HG03045 (cell line): ENCODE measurements at regions not wholly inside any gene's neighbourhood (a gene's known extent, or its start where the extent isn't known, plus 50 kb on each side); places are given as distances from the start of the nearest gene placed in this dataset.

Experiments
- ATAC-seq: cut with Tn5 transposase; IDR thresholded peaks from one replicate; pipeline ENCODE4 v1.9.1; 2021; ENCODE audit warnings: mild to moderate bottlenecking, moderate library complexity; ENCODE audit not compliant: unreplicated experiment

- no peak for ATAC-seq
Measured at GRCh38 chr9:108182270-108182669, 673.5 kb downstream of the ACTL7B start.

GRCh38 chr9:108181441-108181840, 674.3 kb downstream of the ACTL7B start:
- ATAC-seq = no peak

GRCh38 chr9:108180541-108180940, 675.2 kb downstream of the ACTL7B start:
- ATAC-seq = no peak

DNA sequence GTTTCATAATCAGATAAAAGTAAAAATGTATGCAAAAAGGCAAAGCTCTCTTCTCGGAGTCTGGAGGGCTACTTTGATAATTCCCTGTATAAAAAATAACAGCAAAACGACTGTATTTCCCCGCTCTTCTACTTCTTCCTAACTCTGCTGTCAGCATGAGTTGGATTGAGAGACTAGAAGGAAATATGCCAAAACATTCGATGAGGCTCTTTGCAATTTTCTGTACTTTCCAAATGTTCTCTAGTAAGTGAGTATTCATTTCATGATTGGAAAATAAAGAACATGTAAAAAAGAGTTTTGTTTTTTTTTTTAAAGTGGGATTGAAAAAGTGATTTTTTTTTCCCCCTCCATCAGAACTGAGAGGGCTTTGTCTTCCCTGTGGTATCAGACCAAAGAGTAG, 677.5 kb downstream of the ACTL7B start:
- no peak for ATAC-seq

GRCh38 chr9:108168236-108168850, 678.8 kb upstream of the KLF4 start:
- no peak for ATAC-seq

GRCh38 chr9:108167136-108167900, 677.7 kb upstream of the KLF4 start:
- ATAC-seq = no peak

DNA sequence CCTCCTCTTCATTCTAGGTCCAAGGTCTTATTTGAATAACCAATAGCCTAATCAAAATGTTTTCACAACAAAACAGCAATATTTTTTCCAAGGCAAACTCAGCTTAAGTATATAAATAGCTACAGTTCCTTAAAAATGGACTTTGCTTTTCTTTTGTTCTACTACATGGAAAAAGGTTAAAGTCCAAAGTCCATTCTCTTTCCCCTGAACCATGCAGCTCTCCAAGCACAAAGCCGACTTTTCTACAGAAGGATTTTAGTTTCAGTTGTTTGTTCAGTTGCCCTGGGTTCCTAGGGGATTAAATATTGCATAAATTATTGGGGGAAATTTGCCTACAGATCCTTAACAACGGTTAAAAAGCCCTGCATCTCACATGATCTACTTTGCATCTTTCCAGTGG, 677.0 kb upstream of the KLF4 start:
- ATAC-seq = no peak

GRCh38 chr9:108163321-108164005, 673.9 kb upstream of the KLF4 start:
- ATAC-seq = no peak

DNA sequence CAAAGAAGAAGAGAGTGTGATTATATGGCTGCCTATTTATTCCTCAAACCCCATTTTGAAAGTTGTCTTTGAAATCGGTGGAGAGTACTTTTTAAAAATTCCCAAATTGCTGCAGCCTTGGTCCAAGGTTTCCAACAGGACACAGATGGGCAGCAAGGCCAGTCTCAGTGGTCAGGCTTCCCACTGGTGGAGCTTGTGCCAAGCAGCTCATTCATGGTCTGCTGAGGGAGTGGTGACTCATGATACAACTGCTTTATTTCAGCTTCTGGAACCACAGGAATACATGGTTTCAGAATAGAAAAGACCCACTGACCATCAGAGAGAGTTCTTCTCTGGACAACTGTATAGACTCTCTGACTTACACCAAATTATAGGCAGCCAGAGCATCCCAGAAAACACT, 673.1 kb upstream of the KLF4 start:
- ATAC-seq = no peak

DNA sequence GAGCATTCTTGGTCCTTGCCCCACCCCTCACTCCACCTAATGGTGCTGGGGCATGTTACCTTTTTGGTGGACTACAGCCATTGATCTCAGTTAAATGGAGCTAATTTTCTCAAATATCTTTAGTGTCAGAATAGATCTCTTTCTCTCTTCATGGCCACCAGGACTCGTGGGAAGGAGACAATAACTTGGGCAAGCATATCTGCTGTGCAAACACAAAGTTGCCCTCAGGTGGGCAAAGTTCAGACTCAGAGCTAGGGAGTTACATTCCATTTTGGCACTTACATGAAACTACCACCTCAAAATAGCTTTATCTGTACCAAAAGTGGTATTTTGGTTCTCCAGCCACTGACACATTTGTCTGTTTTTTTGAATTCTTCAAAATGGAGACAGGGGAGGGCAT, 671.9 kb upstream of the KLF4 start:
- no peak for ATAC-seq

- no peak for ATAC-seq
Measured at GRCh38 chr9:108160706-108161355, 671.3 kb upstream of the KLF4 start.

GRCh38 chr9:108160039-108160438, 670.5 kb upstream of the KLF4 start:
- ATAC-seq = no peak

DNA sequence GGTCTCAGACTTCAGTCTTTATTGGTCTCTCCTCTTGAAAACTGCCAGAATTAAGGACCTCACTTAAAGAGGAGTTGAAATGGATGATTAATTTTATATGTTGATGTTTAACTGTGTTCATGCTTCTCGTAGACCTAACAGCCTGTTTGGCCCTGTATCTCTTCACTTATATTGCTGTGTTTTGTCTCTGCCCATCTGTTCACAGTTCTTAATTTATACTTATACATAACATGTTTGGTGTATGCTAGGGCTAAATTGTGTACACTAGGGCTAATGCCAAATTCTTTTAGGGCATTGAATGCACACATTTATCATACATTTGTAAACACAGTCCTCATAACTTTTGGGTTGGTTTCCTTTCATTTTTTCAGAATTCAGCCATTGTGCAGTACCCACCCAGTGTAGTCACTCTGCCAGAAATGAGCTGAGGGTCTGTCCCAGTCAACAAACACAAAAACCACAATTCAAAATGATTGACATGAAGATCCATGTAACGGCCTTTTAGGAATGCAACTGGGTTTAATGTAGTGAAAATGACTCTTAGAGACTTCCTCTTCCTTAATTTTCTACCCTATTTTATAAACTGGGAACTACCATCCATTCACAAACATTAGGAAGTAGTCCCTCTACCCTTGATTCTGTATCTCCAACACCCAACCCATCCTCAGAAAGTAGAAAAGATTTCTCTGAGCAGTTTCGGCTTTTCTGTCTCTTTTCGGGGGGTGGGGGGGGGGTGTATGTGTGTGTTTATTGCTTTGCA, 668.8 kb upstream of the KLF4 start:
- no peak for ATAC-seq

DNA sequence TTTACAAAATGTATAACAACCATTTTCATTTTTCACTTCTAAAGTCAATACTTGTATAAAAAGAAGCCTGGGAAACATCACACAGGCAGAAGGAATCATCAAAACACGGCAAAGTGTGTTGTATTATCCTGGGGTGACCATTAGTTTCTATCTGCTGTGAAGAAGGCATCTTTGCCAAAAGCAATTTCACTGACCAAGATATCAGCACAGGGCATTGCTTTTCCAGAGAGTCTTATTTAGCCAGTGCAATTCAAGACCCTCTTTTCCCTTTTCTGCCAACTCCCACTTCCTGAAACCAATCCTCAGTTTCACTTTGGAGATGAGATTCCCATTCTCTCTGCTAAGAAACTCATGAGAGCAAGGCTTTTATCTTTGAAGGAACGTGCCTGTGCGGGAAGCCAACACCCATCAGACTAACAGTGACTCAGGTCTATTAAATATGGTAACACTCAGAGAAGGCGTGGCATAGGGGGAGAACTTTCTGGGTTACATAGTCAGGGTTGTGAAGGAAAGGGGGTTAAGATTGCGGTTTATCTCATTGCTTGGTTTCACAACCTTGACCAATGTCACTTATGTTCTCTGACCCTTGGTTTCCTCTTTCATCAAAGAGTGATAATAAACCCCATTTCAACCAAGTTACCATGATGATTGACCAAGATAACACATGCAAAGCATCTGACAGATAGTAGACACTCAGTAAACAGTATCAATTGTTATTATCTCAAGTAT, 666.9 kb upstream of the KLF4 start:
- ATAC-seq = no peak

- ATAC-seq = no peak
Measured at GRCh38 chr9:108153416-108153815, 663.8 kb upstream of the KLF4 start.

GRCh38 chr9:108150736-108151586, 661.4 kb upstream of the KLF4 start:
- ATAC-seq = no peak

DNA sequence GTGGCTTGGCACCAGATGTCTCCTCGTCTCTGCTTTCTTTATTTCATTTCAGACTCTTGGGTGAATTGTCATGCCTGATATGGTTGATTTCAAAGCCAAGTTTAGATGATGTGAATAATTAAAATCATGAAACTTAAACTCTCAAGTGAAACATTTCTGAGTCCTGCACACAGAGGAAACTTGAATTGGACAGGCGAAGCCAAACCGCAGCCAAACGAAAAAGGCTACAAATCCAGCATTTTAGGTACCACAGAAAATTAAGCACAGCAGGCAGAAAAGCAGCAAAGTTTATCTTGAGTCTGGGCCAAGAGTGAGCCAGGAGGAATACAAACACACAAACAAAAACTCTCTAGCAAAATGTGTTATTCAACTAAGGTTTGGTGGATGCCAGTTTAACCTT, 659.8 kb upstream of the KLF4 start:
- no peak for ATAC-seq

DNA sequence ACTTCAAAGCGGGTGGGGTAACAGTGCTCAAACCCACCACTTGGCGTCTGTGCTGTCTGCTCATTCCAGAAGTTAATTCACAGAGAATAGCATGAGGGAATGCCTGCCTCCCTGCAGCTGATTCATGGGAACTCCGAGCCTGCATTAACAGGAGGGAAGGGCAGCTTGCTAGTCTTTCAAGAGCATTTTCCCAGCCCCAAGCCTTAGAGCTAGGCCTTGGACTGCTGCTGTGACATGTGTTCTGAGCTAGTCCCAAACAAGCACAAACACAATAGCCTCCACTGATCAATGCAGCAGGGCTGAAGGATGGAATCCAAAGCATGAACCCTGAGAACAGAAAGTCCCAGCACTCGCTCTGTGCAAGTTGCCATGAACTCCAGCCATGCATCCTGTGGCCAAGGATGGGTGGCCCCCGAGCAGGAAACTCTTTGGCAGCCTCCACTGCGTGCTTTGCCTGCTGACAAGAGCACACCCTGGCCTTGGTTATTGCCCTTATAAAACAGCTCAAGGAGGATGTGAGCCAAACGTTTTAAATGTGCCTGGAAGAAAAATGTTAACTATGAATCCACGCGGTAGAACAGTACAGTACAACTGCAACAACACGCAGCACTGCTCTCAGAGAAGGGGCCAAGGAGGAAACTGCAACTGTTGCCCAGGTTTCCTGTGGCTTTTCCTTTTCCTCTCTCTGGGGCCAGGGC, 653.1 kb upstream of the KLF4 start:
- no peak for ATAC-seq

DNA sequence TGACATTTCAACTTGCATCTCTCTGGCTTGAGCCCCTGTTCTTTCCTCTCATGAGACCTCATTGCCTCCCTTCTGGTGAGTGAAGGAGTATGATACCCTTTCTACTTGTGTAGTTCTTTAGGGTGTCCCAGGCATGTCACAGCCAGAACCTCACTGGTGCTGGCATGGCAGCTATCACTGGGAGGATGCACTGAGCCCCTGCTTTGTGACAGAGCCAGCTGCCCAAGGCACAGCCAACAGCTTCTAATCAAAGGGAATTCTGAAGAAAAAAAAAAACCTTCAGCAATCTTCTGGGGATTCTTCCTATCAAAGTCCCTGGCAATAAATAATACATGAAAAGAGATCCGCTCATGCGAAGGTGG, 652.6 kb upstream of the KLF4 start:
- ATAC-seq = no peak
